Activated naive CD4-positive, alpha-beta T cell treated with anti-CD3 and anti-CD28 coated beads for 36 hours (primary cell): ENCODE measurements at regions not wholly inside any gene's neighbourhood (a gene's known extent, or its start where the extent isn't known, plus 50 kb on each side); places are given as distances from the start of the nearest gene placed in this dataset.

Experiments
- CTCF ChIA-PET: fragments of 350-600 bp; sonication (Branson Sonifier 250); formaldehyde crosslinking; loops from one replicate; lab custom pipeline; 2021; ENCODE audit warnings: antibody characterized with exemption; lab: Charles Lee
- DNase-seq: peaks from one replicate; pipeline ENCODE4 v3.0.0-alpha.2; 2020
- H3K27ac Mint-ChIP-seq: one replicate; pipeline ENCODE4 v1.8.0; 2021; ENCODE audit warnings: mild to moderate bottlenecking, mixed read lengths
- H3K27me3 Mint-ChIP-seq: one replicate; pipeline ENCODE4 v1.8.0; 2021; ENCODE audit warnings: low read depth, mixed read lengths
- H3K36me3 Mint-ChIP-seq: one replicate; pipeline ENCODE4 v1.8.0; 2021; ENCODE audit warnings: low read depth, mixed read lengths
- H3K4me1 Mint-ChIP-seq: one replicate; pipeline ENCODE4 v1.8.0; 2021; ENCODE audit warnings: low read depth, mixed read lengths
- H3K4me3 Mint-ChIP-seq: one replicate; pipeline ENCODE4 v1.8.0; 2021; ENCODE audit warnings: mild to moderate bottlenecking, moderate library complexity, mixed read lengths
- H3K9me3 Mint-ChIP-seq: one replicate; pipeline ENCODE4 v1.8.0; 2021; ENCODE audit warnings: mixed read lengths
- intact Hi-C: fragments of 100-400 bp; cut with micrococcal nuclease; formaldehyde crosslinking; loops from one replicate; pipeline ENCODE4 v1.15.1; 2023

- H3K27me3 Mint-ChIP-seq = no peaks in the 10 kb centered on the region
- no peaks in the 10 kb centered on the region for H3K9me3 Mint-ChIP-seq
- no peaks in the 10 kb centered on the region for H3K36me3 Mint-ChIP-seq
- no peak overlapping the region for H3K27ac Mint-ChIP-seq
- intact Hi-C loops = no loop called here
- CTCF ChIA-PET = interaction anchor here (0.6 to 1.2 kb wide), 3 partner anchors 13 to 247 kb away, joined by 3 read pairs; no protein-coding TSS in a partner anchor
- H3K4me1 Mint-ChIP-seq = peaks cover 64% of the 10 kb centered on the region
- H3K4me3 Mint-ChIP-seq = no peak overlapping the region
- DNase-seq = no peak
These were observed 94.5 kb downstream of the KLF12 start for GRCh38 chr13:74039667-74040066.

DNA sequence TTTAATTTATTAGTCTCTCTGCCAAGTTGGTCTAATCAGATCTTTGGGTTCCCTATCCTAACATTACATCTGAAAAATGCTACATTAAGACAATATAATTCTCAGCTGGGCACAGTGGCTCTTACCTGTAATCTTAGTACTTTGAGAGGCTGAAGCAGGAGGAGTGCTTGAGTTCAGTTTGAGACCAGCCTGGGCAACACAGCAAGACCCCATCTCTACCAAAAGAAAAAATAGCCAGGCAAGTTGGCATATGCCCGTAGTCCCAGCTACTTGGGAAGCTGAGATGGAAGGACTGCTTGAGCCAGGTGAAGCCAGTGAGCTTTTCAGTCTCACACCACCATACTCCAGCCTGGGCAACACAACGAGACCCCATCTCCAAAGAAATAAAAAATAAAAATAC is 95.0 kb downstream of the KLF12 start:
- no peaks in the 10 kb centered on the region for H3K36me3 Mint-ChIP-seq
- intact Hi-C loops = no loop called here
- H3K27me3 Mint-ChIP-seq = no peaks in the 10 kb centered on the region
- H3K27ac Mint-ChIP-seq = no peak overlapping the region
- H3K9me3 Mint-ChIP-seq = no peaks in the 10 kb centered on the region
- CTCF ChIA-PET = interaction anchor here (0.6 to 1.2 kb wide), 3 partner anchors 12 to 248 kb away, joined by 3 read pairs; no protein-coding TSS in a partner anchor
- DNase-seq = no peak
- H3K4me3 Mint-ChIP-seq = no peak overlapping the region
- peaks cover 64% of the 10 kb centered on the region for H3K4me1 Mint-ChIP-seq

DNA sequence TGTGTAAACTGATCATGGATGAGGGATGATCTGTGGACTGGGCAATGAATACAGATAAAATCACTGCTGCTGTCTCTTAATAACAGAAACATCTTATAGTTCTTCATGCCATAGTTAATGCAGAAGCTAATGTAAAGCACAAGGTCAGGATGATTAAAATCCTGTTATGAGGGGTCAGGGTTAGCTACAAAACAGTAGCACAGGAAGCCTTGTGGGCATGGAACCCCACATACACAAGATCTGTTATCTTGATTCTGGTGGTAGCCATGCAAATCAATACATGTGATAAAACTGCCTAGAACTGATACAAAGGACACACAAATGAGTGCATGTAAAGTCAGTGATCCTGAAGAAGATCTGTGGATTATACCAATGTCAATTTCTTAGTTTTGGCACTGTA is 96.4 kb downstream of the KLF12 start:
- Mint-ChIP-seq H3K27ac (no peak overlapping the region), H3K9me3 (no peaks in the 10 kb centered on the region), H3K27me3 (no peaks in the 10 kb centered on the region), H3K4me1 (peaks cover 53% of the 10 kb centered on the region), H3K36me3 (no peaks in the 10 kb centered on the region), H3K4me3 (no peak overlapping the region)
- CTCF ChIA-PET = no interaction called here
- intact Hi-C loops = no loop called here
- no peak for DNase-seq

DNA sequence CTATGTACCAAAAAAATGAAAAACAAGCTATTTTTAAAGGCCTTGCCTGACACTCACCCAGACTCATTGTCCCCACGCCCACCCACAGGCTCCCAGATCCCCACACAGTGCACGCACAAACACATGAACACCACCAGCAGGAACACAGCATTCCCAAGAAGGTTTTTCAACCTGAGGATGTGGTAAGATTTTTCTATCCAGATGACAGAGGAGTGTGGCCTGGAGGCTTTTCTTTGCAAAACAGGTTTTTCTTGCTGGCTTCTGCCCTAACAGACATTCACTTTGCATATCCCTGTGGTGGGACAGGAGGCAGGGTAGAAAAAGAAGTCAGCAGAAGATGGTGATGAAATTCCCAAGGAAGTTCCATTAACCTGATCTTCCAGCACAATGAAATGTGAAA is 97.8 kb downstream of the KLF12 start:
- Mint-ChIP-seq H3K36me3 (no peaks in the 10 kb centered on the region), H3K4me3 (no peak overlapping the region), H3K27ac (no peak overlapping the region), H3K27me3 (no peaks in the 10 kb centered on the region), H3K9me3 (no peaks in the 10 kb centered on the region), H3K4me1 (peaks cover 49% of the 10 kb centered on the region)
- CTCF ChIA-PET = no interaction called here
- intact Hi-C loops = no loop called here
- DNase-seq = no peak

DNA sequence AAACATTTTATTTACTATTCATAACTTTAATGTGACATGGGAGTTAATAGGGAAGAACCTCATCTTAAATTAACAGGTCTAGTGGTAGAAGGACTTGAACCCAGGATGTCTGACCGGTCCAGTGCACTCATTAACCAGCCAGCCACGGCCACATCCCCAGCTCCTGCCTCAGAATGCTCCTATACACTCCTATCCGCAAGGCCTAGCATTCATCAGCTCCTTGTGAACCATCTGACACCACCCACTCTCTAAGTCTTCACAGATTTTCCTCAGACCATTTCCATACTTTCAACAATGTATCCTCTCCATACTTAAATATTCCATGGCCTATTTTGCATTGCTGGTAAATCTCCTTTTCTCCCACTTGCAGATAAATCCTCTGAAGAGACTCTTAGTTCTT is 98.3 kb downstream of the KLF12 start:
- Mint-ChIP-seq H3K27ac (no peak overlapping the region), H3K4me1 (peaks cover 50% of the 10 kb centered on the region), H3K27me3 (no peaks in the 10 kb centered on the region), H3K36me3 (no peaks in the 10 kb centered on the region), H3K9me3 (no peaks in the 10 kb centered on the region), H3K4me3 (no peak overlapping the region)
- DNase-seq = no peak
- intact Hi-C loops = loop anchor here (1.0 kb wide), 1 partner anchor 10 kb away; no protein-coding TSS in a partner anchor
- CTCF ChIA-PET = interaction anchor here (0.6 kb wide), 1 partner anchor 758 kb away, joined by 3 read pairs; no protein-coding TSS in a partner anchor

DNA sequence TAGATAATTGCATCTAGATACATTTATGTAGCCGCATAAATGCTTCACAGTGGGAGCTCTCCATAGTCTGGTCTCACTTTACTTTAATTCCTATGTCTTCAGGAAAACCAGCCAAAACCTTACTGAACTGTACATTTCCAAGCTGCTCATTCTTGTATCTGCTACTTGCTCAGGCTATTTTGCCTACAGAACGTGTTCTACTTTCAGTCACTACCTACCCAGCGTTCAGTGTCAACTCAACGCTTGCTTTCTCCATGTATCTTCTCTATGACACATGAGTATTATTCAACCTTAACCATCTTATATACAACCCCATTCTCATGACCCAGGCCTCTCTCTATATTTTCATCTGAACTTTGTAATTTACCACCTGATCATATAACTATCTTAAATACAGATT is 101.9 kb downstream of the KLF12 start:
- no peaks in the 10 kb centered on the region for H3K9me3 Mint-ChIP-seq
- intact Hi-C loops = no loop called here

DNA sequence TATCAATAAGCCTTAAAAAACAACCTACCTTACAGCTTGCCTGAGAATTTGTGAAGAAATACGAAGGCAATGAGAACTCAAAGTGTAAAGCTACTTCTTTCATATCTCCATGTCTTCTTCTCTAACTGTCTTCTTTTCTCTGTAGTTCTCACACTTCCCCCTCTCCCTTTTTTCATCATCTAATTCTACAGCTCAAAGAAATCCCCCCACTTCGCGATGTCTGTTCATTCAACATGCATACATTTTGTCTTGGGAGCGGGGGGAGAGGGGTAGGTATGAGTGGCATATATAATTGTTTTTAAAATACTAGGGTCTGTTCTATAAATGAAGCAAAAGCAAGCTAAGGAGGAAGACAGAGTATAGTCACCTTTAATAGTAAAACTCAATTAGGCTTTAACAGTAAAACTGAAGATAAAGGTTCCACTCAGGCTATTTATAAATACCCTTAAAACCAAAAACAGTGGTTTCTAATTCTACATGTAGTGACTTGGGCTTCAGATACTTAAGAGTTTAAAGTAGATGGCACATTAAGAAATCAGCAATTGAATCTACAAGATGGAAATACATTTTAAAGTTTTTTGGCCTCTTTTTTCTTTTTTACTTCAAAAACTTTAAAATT is 106.9 kb downstream of the KLF12 start:
- DNase-seq = no peak
- CTCF ChIA-PET = interaction anchor here (0.7 to 1.2 kb wide), 5 partner anchors 12 to 96 kb away, joined by 3 to 5 read pairs (median 3); no protein-coding TSS in a partner anchor
- Mint-ChIP-seq H3K4me1 (peaks cover 76% of the 10 kb centered on the region), H3K4me3 (peak overlapping the region; percentile 72), H3K36me3 (peaks cover 11% of the 10 kb centered on the region), H3K27me3 (no peaks in the 10 kb centered on the region), H3K27ac (peak overlapping the region; percentile 87), H3K9me3 (peaks cover 1% of the 10 kb centered on the region)
- intact Hi-C loops = loop anchor here (2.0 kb wide), 2 partner anchors 64 to 204 kb away; no protein-coding TSS in a partner anchor

More for the DNA sequence above, 101.9 kb downstream of the KLF12 start:
- DNase-seq = no peak
- CTCF ChIA-PET = no interaction called here
- Mint-ChIP-seq H3K4me3 (no peak overlapping the region), H3K27me3 (no peaks in the 10 kb centered on the region), H3K36me3 (no peaks in the 10 kb centered on the region), H3K4me1 (peaks cover 52% of the 10 kb centered on the region), H3K27ac (no peak overlapping the region)

- peaks cover 80% of the 10 kb centered on the region for H3K4me1 Mint-ChIP-seq
- peak; percentile 86 for DNase-seq
- peak overlapping the region; percentile 72 for H3K4me3 Mint-ChIP-seq
- CTCF ChIA-PET = interaction anchor here (0.7 to 1.2 kb wide), 5 partner anchors 12 to 96 kb away, joined by 3 to 5 read pairs (median 3); no protein-coding TSS in a partner anchor
- intact Hi-C loops = loop anchor here (1.0 to 2.0 kb wide), 7 partner anchors 9 to 204 kb away; partner anchors contain the start of gene KLF12
- peaks cover 1% of the 10 kb centered on the region for H3K9me3 Mint-ChIP-seq
- H3K27ac Mint-ChIP-seq = peak overlapping the region; percentile 87
- H3K27me3 Mint-ChIP-seq = no peaks in the 10 kb centered on the region
- H3K36me3 Mint-ChIP-seq = peaks cover 15% of the 10 kb centered on the region
These were observed 107.5 kb downstream of the KLF12 start for GRCh38 chr13:74026753-74027152.

GRCh38 chr13:74025369-74025768 is 108.8 kb downstream of the KLF12 start:
- H3K4me3 Mint-ChIP-seq = no peak overlapping the region
- H3K36me3 Mint-ChIP-seq = peaks cover 16% of the 10 kb centered on the region
- no peak overlapping the region for H3K27ac Mint-ChIP-seq
- peaks cover 79% of the 10 kb centered on the region for H3K4me1 Mint-ChIP-seq
- H3K9me3 Mint-ChIP-seq = peaks cover 1% of the 10 kb centered on the region
- no peaks in the 10 kb centered on the region for H3K27me3 Mint-ChIP-seq
- DNase-seq = no peak
- intact Hi-C loops = loop anchor here (1.0 kb wide), 2 partner anchors 8 to 262 kb away; no protein-coding TSS in a partner anchor
- CTCF ChIA-PET = interaction anchor here (0.8 to 1.1 kb wide), 2 partner anchors 266 to 268 kb away, joined by 3 to 4 read pairs; no protein-coding TSS in a partner anchor

DNA sequence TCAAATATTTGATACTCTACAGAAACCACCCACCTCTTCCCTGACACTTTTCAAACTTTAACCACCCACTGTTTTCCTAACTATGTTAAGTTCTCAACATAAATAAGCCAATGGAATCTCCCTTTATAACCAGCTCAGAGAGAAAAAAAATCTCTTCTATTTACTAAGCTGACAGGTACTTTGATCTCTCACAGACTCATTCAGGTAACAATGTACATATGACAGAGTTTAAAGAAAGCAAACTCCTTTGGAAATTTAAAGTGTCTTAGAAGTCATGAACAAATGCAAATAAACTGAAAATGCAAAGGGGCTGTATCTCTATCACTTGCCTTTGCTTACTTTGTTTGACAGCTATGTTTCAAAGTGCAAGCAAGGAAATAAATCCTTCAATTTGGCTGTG is 109.3 kb downstream of the KLF12 start:
- H3K27ac Mint-ChIP-seq = no peak overlapping the region
- peaks cover 77% of the 10 kb centered on the region for H3K4me1 Mint-ChIP-seq
- H3K4me3 Mint-ChIP-seq = peak overlapping the region; percentile 4
- no peaks in the 10 kb centered on the region for H3K27me3 Mint-ChIP-seq
- intact Hi-C loops = loop anchor here (1.0 kb wide), 2 partner anchors 8 to 262 kb away; no protein-coding TSS in a partner anchor
- no peak for DNase-seq
- peaks cover 1% of the 10 kb centered on the region for H3K9me3 Mint-ChIP-seq
- H3K36me3 Mint-ChIP-seq = peaks cover 18% of the 10 kb centered on the region
- CTCF ChIA-PET = interaction anchor here (0.6 to 1.9 kb wide), 4 partner anchors 16 to 267 kb away, joined by 3 to 5 read pairs (median 4); no protein-coding TSS in a partner anchor

DNA sequence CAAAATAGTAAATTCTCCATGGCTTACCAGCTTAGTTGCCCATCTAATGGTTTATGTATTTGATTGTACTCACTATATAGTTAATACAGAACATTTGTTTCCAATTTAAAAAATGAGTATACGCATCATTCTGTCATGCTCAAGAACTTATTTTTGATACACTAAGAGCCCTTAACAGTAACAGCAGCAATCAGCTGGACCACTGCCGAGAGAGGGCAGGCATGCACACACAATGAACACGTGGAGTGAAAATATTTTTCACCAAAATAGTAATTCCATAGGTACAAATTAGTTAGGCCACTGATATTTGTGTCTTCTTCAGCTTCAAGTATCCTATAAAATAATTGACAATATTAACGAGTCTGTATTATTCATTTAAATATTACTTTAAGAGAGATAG is 109.9 kb downstream of the KLF12 start:
- Mint-ChIP-seq H3K4me3 (no peak overlapping the region), H3K36me3 (peaks cover 18% of the 10 kb centered on the region), H3K9me3 (peaks cover 1% of the 10 kb centered on the region), H3K4me1 (peaks cover 77% of the 10 kb centered on the region), H3K27me3 (no peaks in the 10 kb centered on the region), H3K27ac (no peak overlapping the region)
- no peak for DNase-seq
- CTCF ChIA-PET = interaction anchor here (0.6 to 1.9 kb wide), 4 partner anchors 15 to 265 kb away, joined by 3 to 5 read pairs (median 3); no protein-coding TSS in a partner anchor
- intact Hi-C loops = no loop called here

GRCh38 chr13:74023484-74023883 is 110.7 kb downstream of the KLF12 start:
- peaks cover 18% of the 10 kb centered on the region for H3K36me3 Mint-ChIP-seq
- DNase-seq = no peak
- CTCF ChIA-PET = interaction anchor here (1.1 to 1.9 kb wide), 3 partner anchors 14 to 18 kb away, joined by 3 to 5 read pairs (median 3); no protein-coding TSS in a partner anchor
- intact Hi-C loops = no loop called here
- no peak overlapping the region for H3K27ac Mint-ChIP-seq
- peaks cover 78% of the 10 kb centered on the region for H3K4me1 Mint-ChIP-seq
- no peak overlapping the region for H3K4me3 Mint-ChIP-seq
- H3K9me3 Mint-ChIP-seq = peaks cover 1% of the 10 kb centered on the region
- no peaks in the 10 kb centered on the region for H3K27me3 Mint-ChIP-seq
